Dendritic cell treated with granulocyte-macrophage colony-stimulating factor and Interleukin-4, amounts not matched to agents 40 ng/mL and 50 ng/mL, for 4 days (primary cell): ENCODE measurements at regions not wholly inside any gene's neighbourhood (a gene's known extent, or its start where the extent isn't known, plus 50 kb on each side); places are given as distances from the start of the nearest gene placed in this dataset.

Experiments used
- H3K27ac Mint-ChIP-seq: one replicate; pipeline ENCODE4 v1.8.0; 2022; ENCODE audit warnings: mild to moderate bottlenecking, mixed read lengths
- H3K27me3 Mint-ChIP-seq: one replicate; pipeline ENCODE4 v1.8.0; 2022; ENCODE audit warnings: mild to moderate bottlenecking, mixed read lengths
- H3K36me3 Mint-ChIP-seq: one replicate; pipeline ENCODE4 v1.8.0; 2022; ENCODE audit warnings: low read depth, mixed read lengths
- H3K4me1 Mint-ChIP-seq: one replicate; pipeline ENCODE4 v1.8.0; 2022; ENCODE audit warnings: low read depth, mixed read lengths
- H3K4me3 Mint-ChIP-seq: one replicate; pipeline ENCODE4 v1.8.0; 2022; ENCODE audit warnings: mild to moderate bottlenecking, moderate library complexity, mixed read lengths
- H3K9me3 Mint-ChIP-seq: one replicate; pipeline ENCODE4 v1.8.0; 2022; ENCODE audit warnings: mixed read lengths
- intact Hi-C: fragments of 100-400 bp; cut with micrococcal nuclease; formaldehyde crosslinking; loops from one replicate; pipeline ENCODE4 v1.15.0; 2022

- Mint-ChIP-seq H3K36me3 (no peaks in the 10 kb centered on the region), H3K9me3 (no peaks in the 10 kb centered on the region), H3K27me3 (no peaks in the 10 kb centered on the region), H3K4me1 (no peaks in the 10 kb centered on the region), H3K27ac (no peak overlapping the region), H3K4me3 (no peak overlapping the region)
- intact Hi-C loops = no loop called here
These were observed 605.9 kb downstream of the NPHP4 start for GRCh38 chr1:5386371-5386770.

GRCh38 chr1:5385956-5386355, 606.3 kb downstream of the NPHP4 start:
- H3K27ac Mint-ChIP-seq = no peak overlapping the region
- intact Hi-C loops = no loop called here

GRCh38 chr1:5385096-5385799, 607.0 kb downstream of the NPHP4 start:
- Mint-ChIP-seq H3K4me1 (no peaks in the 10 kb centered on the region), H3K27me3 (no peaks in the 10 kb centered on the region), H3K4me3 (no peak overlapping the region), H3K9me3 (no peaks in the 10 kb centered on the region), H3K27ac (no peak overlapping the region), H3K36me3 (no peaks in the 10 kb centered on the region)
- intact Hi-C loops = no loop called here

More at GRCh38 chr1:5385956-5386355, 606.3 kb downstream of the NPHP4 start:
- no peaks in the 10 kb centered on the region for H3K27me3 Mint-ChIP-seq
- H3K4me1 Mint-ChIP-seq = no peaks in the 10 kb centered on the region
- H3K36me3 Mint-ChIP-seq = no peaks in the 10 kb centered on the region
- H3K4me3 Mint-ChIP-seq = no peak overlapping the region
- H3K9me3 Mint-ChIP-seq = no peaks in the 10 kb centered on the region

- Mint-ChIP-seq H3K27me3 (no peaks in the 10 kb centered on the region), H3K9me3 (no peaks in the 10 kb centered on the region), H3K4me1 (no peaks in the 10 kb centered on the region), H3K27ac (no peak overlapping the region), H3K36me3 (no peaks in the 10 kb centered on the region), H3K4me3 (no peak overlapping the region)
- intact Hi-C loops = no loop called here
These were observed 610.7 kb downstream of the NPHP4 start for GRCh38 chr1:5381491-5381890.

GRCh38 chr1:5379176-5379759, 613.0 kb downstream of the NPHP4 start:
- Mint-ChIP-seq H3K4me3 (no peak overlapping the region), H3K9me3 (peaks cover 3% of the 10 kb centered on the region), H3K27me3 (no peaks in the 10 kb centered on the region), H3K4me1 (no peaks in the 10 kb centered on the region), H3K27ac (no peak overlapping the region), H3K36me3 (no peaks in the 10 kb centered on the region)
- intact Hi-C loops = no loop called here

- Mint-ChIP-seq H3K27me3 (no peaks in the 10 kb centered on the region), H3K4me1 (no peaks in the 10 kb centered on the region), H3K36me3 (no peaks in the 10 kb centered on the region), H3K27ac (no peak overlapping the region), H3K4me3 (no peak overlapping the region), H3K9me3 (peaks cover 28% of the 10 kb centered on the region)
- intact Hi-C loops = no loop called here
These were observed 615.5 kb downstream of the NPHP4 start for GRCh38 chr1:5376538-5377247.

GRCh38 chr1:5375481-5375880, 616.7 kb downstream of the NPHP4 start:
- H3K27me3 Mint-ChIP-seq = no peaks in the 10 kb centered on the region
- peaks cover 34% of the 10 kb centered on the region for H3K9me3 Mint-ChIP-seq
- H3K36me3 Mint-ChIP-seq = no peaks in the 10 kb centered on the region
- intact Hi-C loops = no loop called here
- no peaks in the 10 kb centered on the region for H3K4me1 Mint-ChIP-seq
- no peak overlapping the region for H3K27ac Mint-ChIP-seq
- H3K4me3 Mint-ChIP-seq = no peak overlapping the region

GRCh38 chr1:5374192-5374591, 618.0 kb downstream of the NPHP4 start:
- no peaks in the 10 kb centered on the region for H3K27me3 Mint-ChIP-seq
- no peak overlapping the region for H3K4me3 Mint-ChIP-seq
- peaks cover 34% of the 10 kb centered on the region for H3K9me3 Mint-ChIP-seq
- no peaks in the 10 kb centered on the region for H3K4me1 Mint-ChIP-seq
- intact Hi-C loops = no loop called here
- no peaks in the 10 kb centered on the region for H3K36me3 Mint-ChIP-seq
- H3K27ac Mint-ChIP-seq = no peak overlapping the region

GRCh38 chr1:5373281-5373680, 618.9 kb downstream of the NPHP4 start:
- intact Hi-C loops = no loop called here
- no peak overlapping the region for H3K4me3 Mint-ChIP-seq
- H3K4me1 Mint-ChIP-seq = no peaks in the 10 kb centered on the region
- H3K27me3 Mint-ChIP-seq = no peaks in the 10 kb centered on the region
- H3K27ac Mint-ChIP-seq = no peak overlapping the region
- peaks cover 34% of the 10 kb centered on the region for H3K9me3 Mint-ChIP-seq
- H3K36me3 Mint-ChIP-seq = no peaks in the 10 kb centered on the region

GRCh38 chr1:5371270-5371669, 621.0 kb downstream of the NPHP4 start:
- H3K27me3 Mint-ChIP-seq = no peaks in the 10 kb centered on the region
- H3K27ac Mint-ChIP-seq = no peak overlapping the region
- no peaks in the 10 kb centered on the region for H3K4me1 Mint-ChIP-seq
- H3K4me3 Mint-ChIP-seq = no peak overlapping the region
- intact Hi-C loops = no loop called here
- H3K36me3 Mint-ChIP-seq = no peaks in the 10 kb centered on the region
- peaks cover 34% of the 10 kb centered on the region for H3K9me3 Mint-ChIP-seq

GRCh38 chr1:5370311-5370710, 621.9 kb downstream of the NPHP4 start:
- intact Hi-C loops = no loop called here
- Mint-ChIP-seq H3K27me3 (no peaks in the 10 kb centered on the region), H3K27ac (no peak overlapping the region), H3K9me3 (peaks cover 34% of the 10 kb centered on the region), H3K4me1 (no peaks in the 10 kb centered on the region), H3K4me3 (no peak overlapping the region), H3K36me3 (no peaks in the 10 kb centered on the region)

- Mint-ChIP-seq H3K4me1 (no peaks in the 10 kb centered on the region), H3K4me3 (no peak overlapping the region), H3K36me3 (no peaks in the 10 kb centered on the region), H3K9me3 (peaks cover 31% of the 10 kb centered on the region), H3K27ac (no peak overlapping the region), H3K27me3 (no peaks in the 10 kb centered on the region)
- intact Hi-C loops = no loop called here
These were observed 623.0 kb downstream of the NPHP4 start for GRCh38 chr1:5369223-5369622.

GRCh38 chr1:5368201-5368600, 624.0 kb downstream of the NPHP4 start:
- Mint-ChIP-seq H3K36me3 (no peaks in the 10 kb centered on the region), H3K4me3 (no peak overlapping the region), H3K27ac (no peak overlapping the region), H3K27me3 (no peaks in the 10 kb centered on the region), H3K9me3 (peaks cover 21% of the 10 kb centered on the region), H3K4me1 (no peaks in the 10 kb centered on the region)
- intact Hi-C loops = no loop called here

- H3K4me1 Mint-ChIP-seq = no peaks in the 10 kb centered on the region
These were observed 624.9 kb downstream of the NPHP4 start for GRCh38 chr1:5367306-5367705.

More at GRCh38 chr1:5367306-5367705, 624.9 kb downstream of the NPHP4 start:
- Mint-ChIP-seq H3K36me3 (no peaks in the 10 kb centered on the region), H3K4me3 (no peak overlapping the region), H3K27ac (no peak overlapping the region), H3K9me3 (peaks cover 12% of the 10 kb centered on the region), H3K27me3 (no peaks in the 10 kb centered on the region)
- intact Hi-C loops = no loop called here
